ENCODE measurements at regions not wholly inside any gene's neighbourhood (a gene's known extent, or its start where the extent isn't known, plus 50 kb on each side); places are given as distances from the start of the nearest gene placed in this dataset.

GRCh38 chr20:50360218-50360672, 149.9 kb upstream of the PTPN1 start:
- TF ChIP-seq CTCF (conservative IDR thresholded peaks at IDR 0.05) (no peak), EZH2 (IDR thresholded peaks at IDR 0.05; ENCODE audit: low read depth) (no peak)

All from PC-9 (cell line).